Hematopoietic multipotent progenitor cell treated with erythropoietin and hydrocortisone succinate and interleukin-3 and kit ligand, for 8 days (in vitro differentiated cells): ENCODE measurements at regions not wholly inside any gene's neighbourhood (a gene's known extent, or its start where the extent isn't known, plus 50 kb on each side); places are given as distances from the start of the nearest gene placed in this dataset.
A peak's percentile ranks its signal among the peaks of the same experiment; 100 is the strongest.
"Not testable (repeated sequence)": the region's sequence is repeated elsewhere in the genome, so short reads cannot be mapped to it uniquely, and the experiment has no call there.

Source experiments
- DNase-seq: peaks from one replicate; pipeline ENCODE4 v3.0.0-alpha.2; 2015

DNA sequence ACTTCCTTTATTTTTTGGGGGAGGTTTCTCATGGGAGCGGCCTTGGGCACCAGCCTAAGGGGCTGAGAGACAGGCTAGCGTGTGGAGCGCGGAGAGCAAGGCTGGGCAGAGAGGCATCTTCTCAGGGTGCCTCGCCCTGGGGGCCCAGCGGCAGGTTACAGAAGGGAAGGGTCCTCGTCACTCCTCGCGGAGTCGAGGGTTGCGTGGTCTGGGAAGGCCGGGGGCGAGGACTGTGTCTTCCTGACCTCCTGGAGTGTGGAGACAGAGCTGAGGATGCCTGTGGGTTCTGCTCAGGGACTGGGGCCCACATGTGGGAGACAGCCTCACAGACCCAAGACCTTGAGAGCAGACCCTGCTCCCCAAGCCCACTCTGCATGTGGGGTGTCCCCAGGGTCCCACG is 79.6 kb upstream of the LRPAP1 start:
- DNase-seq: no peak

DNA sequence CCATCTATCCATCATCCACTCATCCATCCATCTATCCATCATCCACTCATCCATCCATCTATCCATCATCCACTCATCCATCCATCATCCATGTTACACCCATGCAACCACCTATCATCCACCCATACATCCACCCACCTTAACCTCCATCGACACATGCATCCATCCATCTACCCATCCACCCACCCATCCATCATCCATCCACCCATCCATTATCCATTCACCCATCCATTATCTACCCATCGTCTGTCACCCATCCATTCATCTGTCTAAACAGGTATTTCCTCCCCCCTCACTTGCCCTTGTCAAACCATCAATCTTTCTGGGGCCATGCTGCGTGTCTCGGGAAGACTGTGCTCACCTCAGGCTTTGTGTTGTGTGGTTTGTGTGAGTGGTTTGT is 78.6 kb upstream of the LRPAP1 start:
- DNase-seq: not testable (repeated sequence)

DNA sequence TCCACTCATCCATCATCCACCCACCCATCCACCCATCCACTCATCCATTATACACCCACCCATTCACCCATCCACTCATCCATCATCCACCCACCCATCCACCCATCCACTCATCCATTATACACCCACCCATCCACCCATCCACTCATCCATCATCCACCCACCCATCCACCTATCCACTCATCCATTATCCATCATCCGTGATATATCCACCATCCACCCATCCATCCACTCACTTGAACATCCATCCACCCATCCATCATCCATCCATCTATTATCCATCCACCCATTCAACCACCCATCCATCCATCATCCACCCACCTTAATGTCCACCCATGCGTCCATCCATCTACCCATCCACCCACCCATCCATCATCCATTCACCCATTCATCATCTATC is 77.7 kb upstream of the LRPAP1 start:
- DNase-seq: not testable (repeated sequence)

DNA sequence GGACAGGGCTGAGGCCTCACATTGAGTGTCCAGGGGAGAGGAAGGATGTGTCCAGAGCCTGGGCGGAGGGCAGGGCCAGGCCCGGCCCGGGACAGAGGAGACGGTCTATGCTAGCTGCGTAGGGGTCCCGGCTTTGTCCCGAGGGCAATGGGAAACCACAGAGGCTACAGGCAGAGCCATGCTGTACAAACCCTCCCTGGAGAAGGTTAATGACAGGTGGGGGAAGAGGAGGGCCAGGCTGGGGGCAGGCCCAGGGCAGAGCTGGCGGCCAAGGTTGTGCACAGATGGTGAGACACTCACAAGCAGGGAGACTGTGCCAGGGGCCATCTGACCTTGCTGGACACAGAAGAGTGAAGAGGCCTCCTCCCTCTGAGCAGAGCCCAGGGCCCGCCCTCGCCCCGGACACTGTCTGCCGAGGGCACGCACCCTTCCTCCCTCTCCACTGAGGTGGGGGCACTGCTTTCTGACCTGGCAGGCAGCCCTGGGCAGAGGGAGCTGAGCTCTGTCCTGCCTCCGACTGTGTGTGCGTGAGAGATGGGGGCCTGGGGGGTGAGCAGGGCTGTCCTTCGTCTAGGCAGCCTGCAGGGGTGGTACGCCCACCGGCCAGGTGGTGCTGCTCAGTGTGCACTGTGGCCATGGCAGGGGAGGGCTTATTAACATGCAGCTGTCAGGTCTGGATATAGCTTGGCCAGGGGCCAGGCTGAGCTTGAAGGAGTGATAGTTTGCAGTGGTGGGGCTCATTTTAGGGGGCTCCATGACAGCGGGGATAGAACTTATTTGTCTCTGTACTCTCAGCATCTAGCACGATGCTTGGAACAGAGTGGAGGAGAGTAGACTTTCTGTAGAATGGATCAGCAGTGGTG is 75.7 kb upstream of the LRPAP1 start:
- DNase-seq: no peak

DNA sequence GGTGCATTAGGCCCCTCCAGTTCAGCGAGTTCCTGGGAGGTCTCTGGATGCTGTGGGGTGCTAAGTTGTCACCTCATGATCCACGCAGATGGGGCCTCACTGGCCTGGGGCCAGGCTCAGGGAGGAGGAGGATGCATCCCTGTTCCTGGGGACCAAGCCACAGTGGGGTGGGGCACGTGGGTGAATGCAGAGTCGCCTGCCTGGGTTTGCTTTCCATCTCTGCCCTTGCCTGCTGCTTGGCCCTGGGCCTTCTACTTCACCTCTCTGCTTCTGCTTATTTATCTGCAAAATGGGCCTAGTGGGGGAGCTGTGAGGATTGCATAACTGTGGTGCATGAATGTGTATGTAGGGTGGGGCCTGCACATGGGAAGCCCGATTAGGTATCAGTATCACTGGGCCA is 74.6 kb upstream of the LRPAP1 start:
- DNase-seq: peak; percentile 19

DNA sequence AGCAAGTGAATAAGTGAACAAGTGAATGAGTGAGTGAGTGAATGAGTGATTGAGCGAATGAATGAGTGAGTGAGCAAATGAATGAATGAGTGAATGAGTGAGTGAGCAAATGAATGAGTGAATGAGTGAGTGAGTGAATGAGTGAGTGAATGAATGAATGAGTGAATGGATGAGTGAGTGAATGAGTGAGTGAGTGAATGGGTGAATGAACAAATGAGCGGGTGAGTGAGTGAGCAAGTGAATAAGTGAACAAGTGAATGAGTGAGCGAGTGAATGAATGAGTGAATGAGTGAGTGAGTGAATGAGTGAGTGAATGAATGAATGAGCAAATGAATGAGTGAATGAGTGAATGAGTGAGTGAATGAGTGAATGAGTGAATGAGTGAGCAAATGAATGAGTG is 74.0 kb upstream of the LRPAP1 start:
- not testable (repeated sequence) for DNase-seq

DNA sequence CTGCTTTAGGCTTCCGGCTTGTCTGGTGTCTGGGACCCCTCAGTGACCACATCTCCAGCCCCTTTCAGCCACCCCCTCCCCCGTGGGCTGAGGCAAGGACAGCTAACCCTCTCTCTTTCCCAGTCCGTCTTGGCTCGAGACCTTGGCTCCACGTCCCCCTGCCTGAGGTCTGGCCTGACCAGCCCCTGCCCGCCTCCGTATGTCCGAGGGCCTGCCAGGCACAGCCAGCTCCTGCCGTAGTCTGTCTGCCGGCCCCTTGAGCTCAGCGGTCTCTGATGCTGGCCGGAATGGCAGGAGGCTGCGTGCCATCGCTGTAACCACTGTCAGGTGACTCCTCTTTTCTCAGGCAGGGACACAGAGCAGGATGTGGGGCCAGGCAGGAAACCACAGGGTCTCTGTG is 73.3 kb upstream of the LRPAP1 start:
- DNase-seq: no peak

DNA sequence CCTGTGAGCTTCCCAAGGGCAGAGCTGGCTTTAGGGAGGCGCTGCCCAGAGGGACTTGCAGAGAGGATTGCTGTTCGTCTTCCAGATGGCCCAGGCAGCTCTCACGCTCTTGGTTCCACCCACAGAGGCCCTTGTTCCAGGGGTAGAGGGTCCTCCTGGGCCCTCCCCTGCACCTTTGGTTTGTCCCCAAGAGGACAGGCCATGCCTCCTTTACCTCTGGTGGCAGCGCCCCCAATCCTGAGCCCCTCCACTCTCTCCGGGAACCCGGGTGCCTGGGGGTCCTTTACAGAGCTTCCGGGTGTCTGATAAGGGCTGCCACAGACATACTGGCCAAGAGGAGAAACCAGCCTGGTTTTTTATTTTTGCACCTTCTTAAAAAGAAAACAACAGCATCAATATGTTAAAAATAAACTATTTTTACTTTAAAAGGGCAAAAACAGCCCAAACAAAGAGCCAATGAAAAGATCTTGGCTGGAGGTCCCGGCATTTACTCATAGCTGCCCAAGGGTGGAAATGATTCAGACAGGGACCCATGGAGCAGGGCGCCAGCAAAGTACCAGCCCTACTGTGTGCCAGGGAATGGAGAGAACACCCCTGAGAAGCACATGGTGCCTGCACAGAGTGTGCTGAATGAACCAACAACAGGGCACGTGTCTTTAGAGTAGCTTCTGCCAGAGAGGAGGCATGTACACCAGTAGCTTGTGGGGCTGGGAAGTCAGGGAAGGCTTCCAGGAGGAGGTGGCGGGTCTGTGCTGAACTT is 70.8 kb upstream of the LRPAP1 start:
- not testable (repeated sequence) for DNase-seq

DNA sequence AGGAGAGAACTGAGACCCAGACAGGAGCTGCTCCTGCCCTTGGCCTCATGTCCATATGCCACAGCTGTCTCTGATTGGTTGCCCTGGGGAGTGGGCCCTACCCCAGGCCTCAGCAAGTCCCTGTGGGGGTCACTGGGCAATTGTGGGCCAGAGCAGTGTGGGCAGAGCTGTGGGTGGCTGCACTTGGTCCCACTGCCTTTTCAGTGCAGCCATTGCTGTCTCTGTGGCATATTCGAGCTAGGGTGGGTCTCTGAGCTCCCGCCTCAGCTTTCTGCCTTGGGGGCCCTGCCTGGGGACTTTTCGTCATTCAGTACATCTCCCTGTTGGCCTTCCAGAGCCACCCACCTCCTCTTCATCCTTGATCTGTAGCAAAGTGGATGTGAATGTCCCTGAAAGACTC is 69.8 kb upstream of the LRPAP1 start:
- DNase-seq: no peak

DNA sequence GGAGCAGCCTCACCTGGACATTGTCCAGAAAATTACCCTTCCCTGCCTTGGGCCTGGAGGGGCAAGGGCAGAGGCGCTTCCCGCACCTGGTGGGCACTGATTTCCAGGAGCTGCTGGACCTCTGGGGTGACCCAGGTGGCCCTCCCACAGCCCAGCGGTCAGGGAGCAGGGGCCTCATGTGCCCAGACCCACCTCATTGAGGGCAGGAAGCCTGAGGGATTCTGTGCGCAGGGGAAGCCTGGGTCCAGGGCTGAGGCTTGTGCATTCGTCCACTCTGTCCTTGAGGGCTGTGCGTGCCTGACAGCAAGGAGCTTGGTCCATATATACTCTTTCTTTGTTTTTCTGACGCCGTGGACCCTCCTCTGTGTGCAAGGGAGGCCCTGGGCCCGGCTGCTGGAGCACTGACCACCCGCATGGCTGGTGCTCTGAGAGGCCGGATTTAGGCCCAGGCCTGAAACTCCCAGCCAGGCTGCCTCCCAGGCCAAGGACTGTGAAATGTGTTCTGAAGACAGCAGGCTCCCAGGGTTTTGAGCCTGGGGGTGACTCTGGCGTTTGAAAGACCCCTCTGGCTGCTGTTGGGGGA is 69.0 kb upstream of the LRPAP1 start:
- DNase-seq: not testable (repeated sequence)

DNA sequence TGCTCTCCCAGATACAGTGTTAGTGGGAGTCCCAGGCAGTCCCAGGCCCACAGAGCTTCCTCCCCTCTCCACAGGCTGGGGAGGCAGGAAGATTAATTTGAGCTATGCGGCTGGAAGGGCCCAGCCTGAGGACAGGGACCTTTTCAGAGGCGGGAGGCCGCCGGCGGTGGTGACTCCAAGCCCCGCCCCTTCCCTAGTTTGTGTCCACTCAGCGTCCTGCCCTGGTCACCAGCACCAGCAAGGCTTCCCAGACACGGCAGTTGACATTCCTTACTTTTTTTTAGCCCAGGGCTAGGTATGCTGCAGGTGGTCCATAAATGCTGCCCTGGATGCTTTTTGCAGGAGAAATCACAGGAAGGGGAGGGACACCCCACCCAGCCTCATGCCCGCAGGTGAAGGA is 67.7 kb upstream of the LRPAP1 start:
- no peak for DNase-seq

DNA sequence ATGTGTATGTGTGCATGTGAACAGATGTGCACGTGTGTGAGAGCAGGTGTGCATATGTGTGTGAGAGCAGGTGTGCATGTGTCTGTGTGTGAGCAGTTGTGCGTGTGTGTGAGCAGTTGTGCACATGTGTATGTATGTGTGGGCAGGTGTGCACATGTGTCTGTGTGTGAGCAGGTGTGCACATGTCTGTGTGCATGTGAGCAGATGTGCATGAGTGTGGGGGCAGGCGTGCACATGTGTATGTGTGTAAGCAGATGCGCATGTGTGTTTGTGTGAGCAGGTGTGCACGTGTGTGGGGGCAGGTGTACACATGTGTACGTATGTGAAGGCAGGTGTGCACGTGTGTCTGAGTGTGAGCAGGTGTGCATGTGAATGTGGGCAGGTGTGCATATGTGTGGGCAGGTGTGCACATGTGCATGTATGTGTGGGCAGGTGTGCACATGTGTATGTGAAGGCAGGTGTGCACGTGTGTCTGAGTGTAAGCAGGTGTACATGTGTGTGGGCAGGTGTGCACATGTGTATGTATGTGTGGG is 66.5 kb upstream of the LRPAP1 start:
- DNase-seq: no peak

DNA sequence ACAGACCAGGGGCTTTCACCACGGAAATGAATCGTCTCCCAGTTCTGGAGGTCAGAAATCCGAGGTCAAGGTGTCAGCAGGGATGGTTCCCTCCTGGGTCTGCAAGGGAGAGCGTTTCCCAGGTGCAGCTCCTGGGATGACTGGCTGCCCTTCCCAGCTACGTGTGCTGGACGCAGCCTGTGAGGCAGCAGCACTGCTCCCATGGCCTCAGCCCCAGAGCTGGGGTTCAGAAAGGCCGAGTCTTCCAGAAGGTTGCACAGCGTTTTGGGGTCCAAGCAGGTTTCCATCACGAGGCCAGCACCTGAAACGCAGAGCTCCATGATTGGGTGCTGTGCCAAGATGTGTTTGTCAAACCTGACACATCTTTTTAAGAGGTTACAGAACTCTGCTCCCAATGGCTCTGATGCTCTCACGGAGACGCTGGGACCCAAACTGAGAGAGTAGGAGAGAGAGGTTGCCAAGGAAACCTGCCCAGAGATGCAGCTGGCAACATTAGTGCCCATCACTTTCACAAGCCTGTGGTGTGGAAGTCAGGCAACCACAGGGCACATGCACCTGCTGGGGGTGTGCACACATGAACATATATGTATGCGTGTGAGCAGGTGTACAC is 65.8 kb upstream of the LRPAP1 start:
- DNase-seq: not testable (repeated sequence)

DNA sequence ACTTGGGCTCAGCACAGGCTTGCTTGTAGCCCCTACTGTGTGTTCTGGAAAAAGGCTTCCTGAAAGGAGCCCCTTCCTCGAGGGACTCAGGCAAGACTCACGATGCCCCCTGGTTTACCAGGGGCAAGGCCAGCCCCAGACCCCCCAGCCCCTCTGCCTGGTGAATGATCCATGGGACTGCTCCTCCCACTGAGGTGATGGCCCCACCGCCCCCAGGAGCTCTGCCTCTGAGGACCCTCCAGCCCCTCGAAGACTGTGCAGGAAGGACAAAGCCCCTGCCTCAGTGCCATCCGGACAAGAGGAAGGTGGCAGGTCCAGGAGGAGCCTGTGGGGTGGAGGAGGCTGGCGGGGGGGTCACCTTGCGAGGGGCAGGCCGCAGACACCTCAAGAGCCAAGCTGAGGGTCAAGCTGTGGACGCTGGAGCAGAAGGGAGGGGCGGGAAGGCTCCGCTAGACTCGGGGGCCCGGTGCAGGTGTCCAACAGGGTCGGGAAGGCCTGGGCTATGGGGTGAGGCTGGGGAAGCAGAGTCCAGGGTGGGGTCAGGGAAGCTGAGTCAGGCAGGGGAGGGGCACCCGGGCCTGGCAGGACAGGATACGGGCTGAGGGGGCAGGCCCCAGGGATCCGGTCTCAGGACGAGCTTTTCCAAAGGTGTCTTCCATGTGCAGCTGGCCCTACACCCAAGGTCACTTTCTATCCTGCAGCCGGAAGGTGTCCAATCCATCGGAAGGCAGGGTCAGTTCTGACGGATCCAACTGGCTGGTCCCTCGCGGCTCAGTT is 64.9 kb upstream of the LRPAP1 start:
- DNase-seq: not testable (repeated sequence)

DNA sequence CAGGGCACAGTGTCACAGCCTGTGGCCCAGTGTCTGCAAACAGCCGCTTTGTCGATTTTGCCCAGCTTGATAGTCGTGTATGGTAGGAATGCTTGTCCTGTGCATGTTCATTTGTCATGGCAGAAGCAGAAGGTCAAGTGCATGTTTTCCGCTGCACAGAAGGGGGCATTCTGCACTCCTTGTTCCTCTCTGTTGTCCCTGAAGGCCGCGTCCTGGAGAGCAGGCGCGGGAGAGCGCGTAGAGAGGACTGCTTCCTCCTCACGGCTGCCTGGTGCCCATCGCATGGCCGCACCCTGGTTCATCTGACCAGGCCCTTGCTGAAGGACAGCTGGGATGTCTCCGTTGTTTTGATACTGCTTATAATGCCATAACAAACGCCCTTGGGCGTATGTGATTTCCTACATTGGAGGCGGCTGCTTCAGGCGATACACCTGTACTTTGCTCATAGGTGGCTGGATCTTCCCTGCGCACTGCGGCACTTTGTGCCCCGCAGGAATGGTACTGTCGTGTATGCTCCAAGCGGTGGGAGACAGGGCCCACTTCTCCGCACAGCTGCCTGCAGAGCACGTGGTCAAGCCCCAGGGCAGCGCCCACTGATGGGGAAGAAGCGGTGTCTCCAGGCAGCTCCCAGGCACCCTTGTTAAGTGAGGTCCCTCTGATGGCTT is 63.5 kb upstream of the LRPAP1 start:
- not testable (repeated sequence) for DNase-seq

DNA sequence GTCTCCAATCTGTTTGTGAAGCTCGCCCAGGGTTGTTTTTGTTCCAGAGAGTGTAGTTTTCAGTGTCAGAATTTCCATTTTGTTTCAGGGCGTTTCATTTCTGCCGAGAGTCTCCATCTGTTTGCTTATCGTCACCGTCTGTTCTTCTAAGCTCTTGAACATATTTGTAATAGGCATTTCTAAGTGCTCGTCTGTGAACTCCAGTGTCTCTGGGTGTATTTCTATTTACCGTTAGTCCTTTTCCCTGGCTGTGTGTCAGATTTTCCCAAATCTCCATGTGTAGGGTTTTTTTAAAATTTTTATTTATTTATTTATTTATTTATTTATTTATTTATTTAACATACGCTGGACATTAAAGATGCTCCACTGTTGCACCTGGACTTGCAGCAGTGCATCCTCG is 62.5 kb upstream of the LRPAP1 start:
- not testable (repeated sequence) for DNase-seq

DNA sequence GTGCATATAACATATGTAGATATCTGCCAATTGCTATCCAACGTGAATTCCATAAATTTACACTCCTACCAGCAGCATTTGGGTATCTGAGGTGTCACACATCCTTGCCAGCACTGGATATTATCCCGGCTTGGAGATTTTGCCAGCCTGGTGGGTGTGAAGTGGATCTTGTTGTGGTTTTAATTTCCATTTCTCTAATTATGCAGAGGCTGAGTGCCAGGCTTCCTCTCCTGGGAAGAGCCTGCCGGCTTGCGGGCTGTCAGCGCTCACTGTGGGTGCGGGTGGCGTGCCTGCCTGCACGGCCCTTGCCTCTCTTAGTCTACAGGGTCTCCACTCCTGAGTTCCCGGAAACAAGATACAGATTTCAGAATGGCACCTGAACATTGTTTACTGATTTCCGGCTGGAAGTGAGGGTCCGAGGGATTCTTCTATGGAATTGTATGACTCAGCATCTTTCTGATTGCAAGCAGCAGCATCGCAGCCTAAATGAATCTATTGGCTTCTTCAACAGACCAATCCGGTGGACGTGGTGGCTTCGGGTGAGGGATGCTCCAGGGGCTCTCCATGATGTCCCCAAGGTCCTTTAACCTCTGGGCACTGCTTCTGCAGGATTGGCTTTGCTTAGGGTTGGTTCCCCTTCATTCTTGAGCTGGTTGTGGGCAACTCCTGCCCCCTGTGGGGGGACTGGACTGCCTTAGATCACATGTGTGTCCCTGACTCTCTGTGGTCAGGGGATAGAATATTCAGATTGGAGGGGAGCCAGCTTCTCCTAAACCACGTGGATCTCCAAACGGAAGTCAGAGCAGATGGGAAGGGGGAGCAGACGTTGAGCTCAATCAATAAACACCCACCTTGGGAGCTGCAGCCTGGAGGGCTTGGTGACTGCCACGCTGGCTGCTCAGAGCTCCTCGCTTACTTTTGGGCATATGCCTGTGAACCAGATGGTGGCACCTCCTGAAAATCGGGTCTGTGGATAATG is 58.0 kb upstream of the LRPAP1 start:
- DNase-seq: not testable (repeated sequence)

DNA sequence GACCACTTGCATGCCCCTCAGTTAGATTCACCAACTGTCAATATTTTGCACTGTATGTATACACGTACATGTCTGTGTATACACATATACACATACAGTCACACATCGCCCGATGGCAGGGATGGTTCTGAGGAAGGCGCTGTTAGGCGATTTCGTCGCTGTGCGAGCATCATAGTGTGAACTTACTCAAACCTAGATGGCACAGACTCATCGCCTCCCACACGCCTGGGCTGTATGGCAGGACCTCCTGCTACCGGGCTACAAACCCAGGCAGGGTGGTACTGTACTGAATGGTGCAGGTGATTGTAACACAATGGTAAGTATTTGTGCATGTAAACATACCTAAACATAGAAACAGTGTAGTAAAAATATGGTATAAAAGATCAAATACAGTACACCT is 57.2 kb upstream of the LRPAP1 start:
- DNase-seq: not testable (repeated sequence)

DNA sequence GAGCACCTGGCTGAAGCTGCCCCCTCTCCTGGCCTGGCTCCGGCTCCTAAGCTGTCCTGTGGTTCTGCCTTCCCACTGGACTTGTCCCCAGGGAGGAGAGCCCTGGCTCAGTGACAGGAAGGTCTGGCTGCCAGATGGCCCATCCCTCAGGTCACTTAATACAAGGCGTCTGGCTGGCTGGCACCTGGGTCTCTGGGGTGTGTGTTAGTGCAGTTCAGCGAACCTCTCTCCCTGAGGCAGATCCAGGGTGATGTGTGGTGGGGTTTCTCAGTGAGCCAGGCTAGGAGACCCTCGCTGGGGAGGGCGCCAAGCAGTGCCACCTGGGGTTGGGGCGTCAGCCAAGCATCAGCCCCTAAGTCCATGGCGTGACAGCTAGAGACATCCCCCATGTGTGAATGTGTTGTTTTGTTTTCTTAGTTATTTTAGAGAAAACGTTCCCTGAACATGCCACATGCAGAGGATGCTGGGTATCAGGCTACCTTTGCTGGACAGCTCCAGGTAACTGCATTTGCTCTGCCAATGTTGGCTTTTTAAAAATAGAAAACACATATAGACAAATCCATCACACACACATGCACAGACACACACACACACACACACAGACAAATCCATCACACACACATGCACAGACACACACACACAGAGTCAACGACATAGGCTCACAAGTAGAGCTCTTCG is 56.4 kb upstream of the LRPAP1 start:
- not testable (repeated sequence) for DNase-seq

DNA sequence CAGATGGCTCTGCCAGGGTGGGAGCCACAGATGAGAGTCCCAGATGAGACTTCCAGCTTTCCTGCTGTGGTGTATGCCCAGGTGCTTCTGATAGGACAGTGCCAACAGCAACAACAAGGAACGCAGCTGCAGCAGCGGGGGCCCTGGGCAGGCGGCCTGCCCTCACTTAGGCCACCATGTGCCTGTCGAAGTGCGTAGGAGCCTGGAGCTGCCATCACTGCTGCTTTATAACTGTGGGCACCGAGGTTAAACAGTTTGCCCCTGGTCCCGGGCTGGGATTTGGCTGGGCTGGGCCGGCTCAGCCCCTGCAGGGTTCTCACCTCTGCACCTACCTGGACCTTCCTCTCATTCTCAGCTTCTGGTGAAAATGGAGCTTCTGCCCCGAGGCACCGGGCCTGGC is 54.4 kb upstream of the LRPAP1 start:
- DNase-seq: not testable (repeated sequence)
